DOHH2 (cell line): ENCODE measurements at regions not wholly inside any gene's neighbourhood (a gene's known extent, or its start where the extent isn't known, plus 50 kb on each side); places are given as distances from the start of the nearest gene placed in this dataset.
A peak's percentile ranks its signal among the peaks of the same experiment; 100 is the strongest.

Experiments used
- H3F3A ChIP-seq: fragments of 200-600 bp; sonication (generic), shearing (Covaris generic); 2 replicates; pipeline ENCODE4 v1.6.0; 2016; ENCODE audit warnings: antibody characterized with exemption, mild to moderate bottlenecking; ENCODE audit not compliant: control insufficient read depth, insufficient read depth
- H3K27ac ChIP-seq: fragments of 200-600 bp; sonication (generic); 2 replicates; pipeline ENCODE4 v1.5.1; 2014; ENCODE audit warnings: low read depth, mild to moderate bottlenecking, low read length, moderate library complexity
- H3K27me3 ChIP-seq: fragments of 200-600 bp; sonication (generic); 2 replicates; pipeline ENCODE4 v1.6.1; 2014; ENCODE audit warnings: mild to moderate bottlenecking, low read length, mixed read lengths; ENCODE audit not compliant: control insufficient read depth
- H3K36me3 ChIP-seq: fragments of 200-600 bp; sonication (generic); 2 replicates; pipeline ENCODE4 v1.6.1; 2014; ENCODE audit warnings: mild to moderate bottlenecking, low read length, moderate library complexity, mixed read lengths; ENCODE audit not compliant: control insufficient read depth
- H3K4me1 ChIP-seq: fragments of 200-600 bp; sonication (generic); 2 replicates; pipeline ENCODE4 v1.6.1; 2014; ENCODE audit warnings: mild to moderate bottlenecking, low read length, mixed read lengths; ENCODE audit not compliant: control insufficient read depth
- H3K4me2 ChIP-seq: fragments of 200-600 bp; sonication (generic); 2 replicates; pipeline ENCODE4 v1.6.0; 2014; ENCODE audit warnings: mild to moderate bottlenecking, low read length, moderate library complexity
- H3K4me3 ChIP-seq: fragments of 200-600 bp; sonication (generic); 2 replicates; pipeline ENCODE4 v1.5.1; 2014; ENCODE audit warnings: mild to moderate bottlenecking, low read length, mixed read lengths
- H3K79me2 ChIP-seq: fragments of 200-600 bp; sonication (generic); 2 replicates; pipeline ENCODE4 v1.6.1; 2014; ENCODE audit warnings: mild to moderate bottlenecking, low read length, mixed read lengths; ENCODE audit not compliant: control insufficient read depth
- H3K9me2 ChIP-seq: fragments of 200-600 bp; sonication (generic); replicated peaks from 2 replicates; pipeline ENCODE4 v1.6.1; 2014; ENCODE audit warnings: mild to moderate bottlenecking, low read length, mixed read lengths; ENCODE audit not compliant: control insufficient read depth
- H3K9me3 ChIP-seq: fragments of 200-600 bp; sonication (generic); 2 replicates; pipeline ENCODE4 v1.6.1; 2014; ENCODE audit warnings: antibody characterized with exemption, low read length, mixed read lengths; ENCODE audit not compliant: control insufficient read depth, insufficient read depth
- H4K20me1 ChIP-seq: fragments of 200-600 bp; sonication (generic); 2 replicates; pipeline ENCODE4 v1.6.0; 2014; ENCODE audit warnings: low read depth, mild to moderate bottlenecking, antibody characterized with exemption, low read length, moderate library complexity; ENCODE audit not compliant: control insufficient read depth, insufficient read depth
- CTCF ChIP-seq: fragments of 200-600 bp; sonication (generic); IDR thresholded peaks from one replicate; pipeline ENCODE4 v1.5.1; 2014; ENCODE audit warnings: antibody characterized with exemption, mild to moderate bottlenecking, low read depth, low read length; ENCODE audit not compliant: poor library complexity, severe bottlenecking
- EZH2phosphoT487 ChIP-seq: fragments of 200-600 bp; sonication (generic); IDR thresholded peaks from 2 replicates; pipeline ENCODE4 v1.6.1; 2017; ENCODE audit warnings: borderline replicate concordance, mild to moderate bottlenecking, antibody characterized with exemption, low read length, moderate library complexity, mixed read lengths

DNA sequence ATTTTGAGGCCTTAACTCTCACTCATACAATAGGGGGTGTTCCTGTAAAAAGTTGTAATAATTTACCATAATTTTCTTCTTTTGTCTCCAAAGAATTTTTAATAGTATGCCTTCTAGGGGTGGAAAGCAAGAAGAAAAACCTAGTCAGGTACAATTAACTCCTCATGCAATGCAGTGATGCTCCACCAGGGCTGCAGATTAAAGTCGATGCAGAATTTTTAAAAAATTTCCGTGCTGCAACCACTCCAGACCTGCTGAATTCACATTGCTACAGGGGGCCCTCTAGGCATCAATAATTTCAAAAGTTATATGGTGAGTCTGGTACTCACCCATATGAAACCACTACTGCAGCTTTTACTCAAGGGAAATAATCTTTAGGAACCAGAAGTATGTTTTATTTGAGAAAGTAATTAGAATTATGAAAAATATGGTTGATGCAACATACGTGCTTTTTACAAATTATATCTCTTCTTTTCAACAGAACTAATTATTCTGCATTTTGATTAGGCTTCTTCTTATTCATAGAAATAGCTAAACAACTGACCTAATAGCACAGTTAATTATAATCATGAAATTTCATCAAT lies 353.2 kb downstream of the BCAT1 start:
- Histone ChIP-seq H3K4me3 (no peak overlapping the region), H3K4me2 (no peak overlapping the region), H4K20me1 (no peaks in the 10 kb centered on the region), H3K27me3 (peaks cover 11% of the 10 kb centered on the region; the same call in 1 of the 2 replicates), H3K9me2 (no peaks in the 10 kb centered on the region), H3K79me2 (no peaks in the 10 kb centered on the region), H3K36me3 (no peaks in the 10 kb centered on the region), H3K4me1 (peaks cover 15% of the 10 kb centered on the region), H3K9me3 (no peaks in the 10 kb centered on the region), H3K27ac (no peak overlapping the region), H3F3A (no peaks in the 10 kb centered on the region)
- TF ChIP-seq EZH2phosphoT487 (no peak), CTCF (peak; percentile 46)

DNA sequence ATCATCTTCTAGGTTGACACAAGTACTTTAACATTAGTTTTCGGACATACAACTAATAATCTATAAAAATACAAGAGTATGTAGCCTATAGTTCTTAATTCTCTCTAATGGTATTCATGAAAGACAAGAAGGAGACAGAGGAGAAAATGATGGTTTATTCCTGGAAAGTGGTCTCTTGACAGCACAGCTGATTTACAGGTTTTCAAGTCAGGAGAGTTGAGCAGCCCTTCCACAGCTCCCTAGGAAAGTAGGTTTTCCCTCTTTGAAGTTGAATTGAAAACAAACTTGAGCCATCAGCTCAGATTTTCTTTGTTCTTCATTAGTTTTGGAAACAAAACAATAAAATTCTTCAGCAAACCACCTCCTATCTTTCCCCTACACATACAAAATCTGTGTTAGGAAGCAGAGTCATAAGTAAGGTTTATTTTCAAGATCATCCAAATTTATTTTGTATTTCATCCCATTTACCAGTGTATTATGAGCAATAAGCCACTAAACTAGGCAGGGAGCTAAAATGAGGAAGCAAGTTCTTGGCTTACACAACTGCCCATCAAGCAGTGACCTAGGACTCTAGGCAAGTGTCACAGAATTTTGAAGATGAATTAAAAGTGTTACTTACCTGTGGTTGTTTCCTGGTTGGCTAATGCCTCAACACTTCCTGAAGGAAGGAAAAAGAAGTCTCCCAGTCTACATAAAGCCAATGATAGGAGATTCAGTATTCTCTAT lies 357.0 kb downstream of the BCAT1 start:
- peaks cover 12% of the 10 kb centered on the region; the same call in 1 of the 2 replicates for H3K27me3 ChIP-seq
- no peaks in the 10 kb centered on the region for H3K36me3 ChIP-seq
- H3K27ac ChIP-seq: no peak overlapping the region
- no peaks in the 10 kb centered on the region for H4K20me1 ChIP-seq
- H3K79me2 ChIP-seq: no peaks in the 10 kb centered on the region
- H3K4me3 ChIP-seq: no peak overlapping the region
- no peaks in the 10 kb centered on the region for H3K9me2 ChIP-seq
- no peaks in the 10 kb centered on the region for H3K9me3 ChIP-seq
- H3F3A ChIP-seq: no peaks in the 10 kb centered on the region
- TF ChIP-seq EZH2phosphoT487 (no peak), CTCF (no peak)
- no peak overlapping the region for H3K4me2 ChIP-seq
- H3K4me1 ChIP-seq: no peaks in the 10 kb centered on the region

DNA sequence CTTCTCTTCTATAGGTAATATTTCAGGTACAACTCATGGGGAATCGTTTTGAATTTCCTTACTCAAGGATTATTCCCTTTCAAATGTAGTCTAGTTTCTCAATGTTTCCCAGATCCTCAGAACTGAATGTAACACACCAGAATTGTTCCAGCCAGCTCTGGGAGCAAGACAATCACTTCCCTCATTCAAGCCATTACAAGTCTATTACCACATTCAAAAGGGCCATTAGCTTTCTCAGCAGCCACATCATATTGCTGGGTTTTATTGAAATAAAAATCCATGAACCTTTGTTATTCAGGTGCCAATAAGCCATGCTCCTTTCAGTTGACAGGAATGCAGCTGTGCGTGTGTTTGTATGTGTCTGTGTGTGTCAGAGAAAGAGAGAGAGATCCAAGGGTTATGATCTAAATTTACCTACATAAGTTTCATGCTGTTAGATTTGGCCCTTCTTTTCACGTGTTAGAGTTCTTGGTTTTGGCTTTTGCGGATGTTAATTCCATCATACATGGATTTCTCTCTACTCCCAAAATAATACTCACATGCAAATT lies 357.7 kb downstream of the BCAT1 start:
- Histone ChIP-seq H3K27ac (no peak overlapping the region), H3K4me3 (no peak overlapping the region), H4K20me1 (no peaks in the 10 kb centered on the region), H3K4me2 (no peak overlapping the region), H3K9me2 (no peaks in the 10 kb centered on the region), H3K79me2 (no peaks in the 10 kb centered on the region), H3K4me1 (no peaks in the 10 kb centered on the region), H3K27me3 (peaks cover 12% of the 10 kb centered on the region; the same call in 1 of the 2 replicates), H3K36me3 (no peaks in the 10 kb centered on the region), H3K9me3 (no peaks in the 10 kb centered on the region), H3F3A (no peaks in the 10 kb centered on the region)
- TF ChIP-seq CTCF: no peak
- TF ChIP-seq EZH2phosphoT487: no peak
